Myocyte (in vitro differentiated cells): ENCODE measurements at regions not wholly inside any gene's neighbourhood (a gene's known extent, or its start where the extent isn't known, plus 50 kb on each side); places are given as distances from the start of the nearest gene placed in this dataset.

Experiments
- DNase-seq: peaks from one replicate; pipeline ENCODE4 v3.0.0-alpha.2; 2012; ENCODE audit warnings: low read depth

DNA sequence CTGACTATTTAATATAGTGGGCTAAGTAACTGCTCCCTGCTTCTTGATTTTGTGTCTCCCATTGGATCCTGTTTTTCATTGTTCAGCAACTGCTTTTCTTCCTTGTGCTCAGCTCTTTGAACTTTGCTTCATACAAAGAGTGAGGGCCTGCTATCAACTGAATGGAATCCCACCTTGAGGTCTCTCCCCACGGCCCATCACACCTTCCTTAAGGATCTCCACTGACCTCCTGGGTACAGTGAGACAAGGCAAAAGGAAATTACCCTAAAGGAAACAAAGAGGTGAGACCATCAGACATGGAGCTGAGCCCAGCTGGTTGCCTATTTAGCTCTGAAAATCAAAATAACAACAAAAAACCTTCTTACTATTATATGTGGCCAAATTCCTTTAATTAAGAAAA, 91.3 kb upstream of the RPL34 start:
- DNase-seq = no peak

DNA sequence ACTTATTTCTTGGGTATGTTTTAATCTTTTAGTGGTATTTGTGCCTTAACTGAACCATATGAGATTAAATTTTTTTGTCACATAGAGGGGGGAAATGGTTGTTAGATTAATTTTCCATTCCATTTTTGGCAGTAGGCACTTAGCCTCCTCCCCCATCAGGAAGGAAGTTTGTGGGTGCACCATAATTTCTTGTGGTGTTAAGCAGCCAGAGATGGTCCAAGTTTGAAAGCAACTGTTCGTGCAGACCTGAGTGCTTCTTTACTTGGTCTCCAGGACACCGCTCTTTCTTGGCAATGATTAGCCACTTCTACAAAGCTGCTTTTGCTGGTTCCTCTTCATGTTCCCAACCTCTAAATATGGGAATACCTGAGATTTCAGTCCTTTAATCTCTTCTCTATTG, 92.7 kb upstream of the RPL34 start:
- no peak for DNase-seq

DNA sequence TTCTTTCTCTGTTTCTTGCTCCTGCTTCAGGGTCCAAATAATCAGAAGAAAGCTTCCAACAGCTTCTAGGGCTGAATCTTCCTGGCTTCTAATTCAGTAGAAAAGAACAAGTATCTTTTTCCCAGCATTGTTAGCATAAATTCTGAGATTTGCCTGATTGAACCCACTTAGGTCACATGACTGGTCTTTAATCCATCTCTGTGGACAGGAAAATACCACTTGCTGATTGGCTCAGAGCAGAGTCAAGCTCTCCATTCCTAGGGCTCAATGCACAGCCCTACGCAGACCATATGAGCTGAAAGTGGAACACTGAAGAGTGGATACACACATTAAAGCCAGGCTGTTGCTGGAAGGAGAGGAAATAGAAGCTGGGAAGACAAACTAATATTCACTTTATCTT, 99.6 kb upstream of the RPL34 start:
- DNase-seq = no peak

DNA sequence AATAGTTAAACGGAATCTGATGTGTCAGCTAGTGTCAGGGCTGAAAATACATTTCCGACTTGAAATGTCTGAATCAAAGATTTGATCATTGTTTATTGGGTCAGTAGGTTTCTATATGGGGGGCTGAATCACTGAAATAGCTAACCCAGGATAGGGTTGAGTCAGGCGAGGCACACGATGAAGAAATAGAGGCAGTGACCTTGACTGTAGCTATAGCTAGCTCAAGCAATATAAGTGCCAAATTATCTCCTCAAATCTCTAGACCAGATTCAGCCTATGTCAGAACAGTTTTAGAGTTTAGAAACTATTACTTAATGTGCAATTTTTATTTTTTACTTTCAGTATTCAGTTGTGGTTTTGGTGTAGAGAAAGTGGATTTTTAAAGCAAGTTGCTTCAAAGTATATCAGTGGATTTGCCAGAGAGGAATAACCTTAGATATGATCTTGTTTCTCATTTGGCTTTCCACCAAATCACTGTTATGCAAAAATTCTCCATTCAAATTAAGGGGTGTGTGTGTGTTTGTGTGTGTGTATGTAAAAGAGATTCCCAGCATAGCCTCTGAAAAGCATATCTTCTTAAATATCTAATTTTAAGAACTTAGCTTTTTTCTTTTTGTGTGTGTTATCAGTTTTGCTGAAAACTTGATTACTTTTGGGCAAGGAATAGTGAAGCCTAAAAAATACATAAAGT, 100.3 kb upstream of the RPL34 start:
- no peak for DNase-seq

DNA sequence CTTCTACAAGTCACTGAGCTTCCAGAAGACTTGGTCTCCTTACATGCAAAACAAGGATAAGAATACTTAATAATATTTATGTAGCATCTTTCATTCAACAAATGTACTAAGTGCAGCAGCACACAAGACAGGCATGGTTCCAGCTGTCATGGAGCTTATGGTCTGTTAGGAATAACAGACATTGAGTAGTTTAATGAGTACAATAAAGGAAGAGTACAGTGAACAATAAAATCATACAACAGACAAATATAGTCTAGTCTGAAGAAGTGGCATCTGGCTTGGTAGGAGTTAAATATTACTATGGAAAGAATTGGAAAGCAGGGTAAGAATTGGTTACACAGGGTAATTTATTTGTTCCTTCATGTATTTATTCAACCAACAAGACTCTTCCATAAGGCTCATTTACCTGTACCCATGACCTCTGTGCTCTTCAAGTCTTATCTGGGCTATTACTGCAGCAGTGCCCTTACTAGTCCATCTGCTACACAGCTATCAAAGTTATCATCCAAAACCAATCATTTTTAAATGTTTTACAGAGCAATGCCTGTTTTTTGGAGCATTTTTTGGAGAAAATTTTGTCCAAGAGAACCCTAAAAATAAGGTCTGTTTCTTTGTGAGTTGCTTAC, 101.1 kb upstream of the RPL34 start:
- DNase-seq = no peak

DNA sequence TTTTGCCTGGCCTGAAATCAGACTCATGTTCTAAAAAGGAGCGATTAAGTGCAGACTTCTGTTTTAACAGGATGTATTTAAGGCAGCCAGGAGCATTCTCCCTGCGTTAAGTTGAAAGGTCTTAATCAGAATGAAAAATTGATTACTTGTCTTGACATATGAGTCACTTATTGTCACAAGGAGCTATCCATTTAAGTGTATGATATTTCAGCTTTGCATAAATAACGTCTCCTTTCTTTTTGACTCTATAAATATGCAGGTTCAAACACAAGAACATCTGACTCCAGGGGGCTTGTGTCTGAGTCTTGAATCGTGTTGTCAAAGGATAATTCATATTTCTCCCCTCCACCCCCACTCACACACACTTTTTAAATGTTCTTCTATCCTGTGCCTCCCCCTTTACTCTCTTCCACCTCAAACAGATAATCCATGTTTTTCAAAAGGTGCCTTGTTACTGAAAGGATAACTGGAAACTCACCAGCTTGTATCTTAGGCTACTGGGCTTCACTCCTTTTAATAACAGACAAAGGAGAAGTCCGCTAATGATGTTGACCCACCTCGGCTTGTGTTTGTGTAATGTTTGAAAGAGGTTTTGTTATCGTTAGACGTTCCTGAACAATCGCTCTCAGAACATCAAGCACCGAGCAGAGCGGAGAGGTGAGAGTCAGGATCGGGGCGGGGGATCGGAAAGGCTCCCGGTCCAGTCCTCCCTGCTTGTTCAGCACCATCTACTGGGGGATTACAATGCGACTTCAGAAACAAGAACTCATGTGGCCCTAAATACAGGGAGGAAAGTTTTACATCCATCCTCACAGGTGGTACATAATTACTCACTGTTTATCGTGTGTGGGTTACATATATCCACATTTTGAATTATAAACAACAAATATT, 107.5 kb upstream of the RPL34 start:
- peak; percentile 72 for DNase-seq

DNA sequence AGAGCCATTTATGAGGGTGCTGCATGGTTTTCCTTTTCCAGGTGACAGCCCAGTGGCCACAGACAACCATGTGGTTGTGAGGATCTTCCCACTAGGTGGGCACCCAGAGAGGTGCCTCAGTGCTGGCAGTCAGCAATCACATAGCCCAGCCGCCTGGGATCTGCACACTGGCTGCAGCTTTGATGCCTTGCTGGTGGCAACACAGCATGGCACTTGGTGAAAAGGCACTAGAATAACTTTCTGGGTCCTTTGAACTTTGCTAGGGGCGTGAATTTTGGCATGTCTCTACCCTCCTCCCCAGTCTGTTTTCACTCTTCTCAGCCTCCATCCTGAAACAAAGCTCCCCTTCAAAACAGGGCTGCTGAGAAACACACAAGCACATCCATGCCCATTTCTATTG, 108.8 kb upstream of the RPL34 start:
- no peak for DNase-seq

DNA sequence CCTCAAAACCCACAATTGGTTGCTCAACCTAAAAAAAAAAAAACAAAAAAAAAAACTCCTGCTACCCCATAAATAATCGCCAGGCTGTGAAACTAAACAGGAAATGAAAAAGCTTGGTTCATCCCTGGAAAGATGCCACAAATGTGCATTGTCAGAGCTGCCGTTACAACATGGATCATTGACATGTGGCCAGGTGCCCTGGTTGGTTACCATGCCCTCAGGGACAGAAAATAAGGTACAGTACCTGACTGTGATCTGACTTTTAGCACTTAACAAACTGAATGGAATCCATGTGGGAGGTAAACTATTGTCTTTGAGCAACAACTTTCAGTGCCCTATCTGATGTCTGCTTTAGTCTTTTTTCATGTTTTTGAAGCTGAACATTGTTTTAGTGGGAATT, 118.0 kb upstream of the RPL34 start:
- DNase-seq = peak; percentile 11

DNA sequence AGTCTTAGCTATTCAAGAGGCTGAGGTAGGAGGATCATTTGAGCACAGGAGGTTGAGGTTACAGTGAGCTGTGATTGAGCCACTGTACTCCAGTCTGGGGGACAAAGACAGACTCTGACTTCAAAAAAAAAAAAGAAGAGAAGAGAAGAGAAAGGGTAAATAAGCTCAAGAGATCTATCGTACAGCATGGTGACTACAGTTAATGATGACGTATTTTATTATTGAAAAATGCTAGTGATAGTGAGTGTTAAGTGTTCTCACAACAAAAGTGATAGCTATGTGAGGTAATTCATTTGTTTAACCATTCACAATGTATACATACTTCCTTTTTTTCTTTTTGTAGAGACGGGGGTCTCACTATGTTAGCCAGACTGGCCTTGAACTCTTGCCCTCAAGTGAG, 121.5 kb upstream of the RPL34 start:
- no peak for DNase-seq

DNA sequence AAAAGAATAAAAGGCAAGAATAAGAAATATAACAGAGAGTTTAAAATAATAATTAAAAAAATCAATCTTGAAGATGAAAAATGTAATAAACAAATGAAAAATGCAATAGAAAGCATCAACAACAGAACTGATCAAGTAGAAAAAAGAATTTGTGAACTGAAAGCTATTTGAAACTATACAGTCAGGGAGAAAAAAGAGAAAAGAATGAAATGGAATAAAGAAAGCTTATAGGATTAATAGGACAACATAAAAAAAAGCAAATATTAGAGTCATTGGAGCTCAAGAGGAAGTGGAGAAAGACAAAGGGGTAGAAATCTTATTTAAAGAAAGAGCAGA, 126.8 kb upstream of the RPL34 start:
- no peak for DNase-seq

DNA sequence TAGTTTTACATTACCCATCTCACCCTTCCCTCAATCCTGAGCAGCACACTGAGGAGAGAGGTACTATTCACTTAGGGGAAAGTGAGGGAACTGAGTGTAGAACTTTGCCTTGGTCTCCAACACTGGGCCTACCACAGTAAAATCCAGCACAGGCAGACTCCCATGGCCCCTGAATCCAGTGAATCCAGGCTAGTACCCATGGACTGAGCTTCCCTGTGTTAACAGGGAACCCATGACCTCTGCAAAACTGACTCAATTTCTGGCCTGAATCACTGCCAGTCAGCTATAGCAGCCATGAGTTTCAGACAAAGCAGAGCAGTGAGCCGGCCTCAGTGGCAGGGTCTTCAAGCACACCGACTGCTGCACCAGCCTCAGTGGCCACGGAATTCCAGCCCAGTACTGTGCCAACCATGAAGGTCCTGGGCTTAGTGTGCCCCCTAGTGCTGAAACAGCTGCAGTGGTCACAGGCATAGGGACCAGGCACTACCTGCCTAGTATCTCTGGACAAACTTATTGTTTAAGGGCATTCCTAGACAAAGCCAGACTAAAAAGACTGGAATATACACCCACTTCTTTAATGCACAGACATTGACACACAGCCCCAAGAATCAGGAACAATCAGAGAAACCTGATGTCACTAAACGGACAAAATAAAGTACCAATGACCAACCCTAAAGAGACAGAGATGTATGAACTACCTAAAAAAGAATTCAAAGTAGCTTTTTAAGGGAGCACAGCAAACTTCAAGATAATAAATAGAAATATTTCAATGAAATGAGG, 127.4 kb upstream of the RPL34 start:
- DNase-seq = no peak

DNA sequence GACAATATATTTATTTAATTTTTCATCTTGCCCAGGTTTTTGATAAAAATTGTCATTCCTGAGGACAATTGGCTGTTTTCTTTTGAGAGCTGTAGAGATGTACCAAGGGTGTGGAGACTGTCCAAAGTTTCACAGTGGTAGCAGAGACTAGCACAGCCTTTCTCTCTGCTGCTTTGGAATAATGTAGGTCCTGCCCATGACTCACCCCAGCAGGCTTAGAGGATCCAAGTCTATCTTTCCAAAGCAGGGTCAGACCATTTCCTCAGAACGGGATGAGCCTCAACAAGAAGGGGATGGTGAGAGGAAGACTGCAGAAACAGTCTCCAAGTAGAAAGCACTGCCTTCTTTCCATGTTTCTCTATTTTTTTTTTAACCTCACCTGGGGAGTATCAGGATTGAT, 131.5 kb upstream of the RPL34 start:
- no peak for DNase-seq

DNA sequence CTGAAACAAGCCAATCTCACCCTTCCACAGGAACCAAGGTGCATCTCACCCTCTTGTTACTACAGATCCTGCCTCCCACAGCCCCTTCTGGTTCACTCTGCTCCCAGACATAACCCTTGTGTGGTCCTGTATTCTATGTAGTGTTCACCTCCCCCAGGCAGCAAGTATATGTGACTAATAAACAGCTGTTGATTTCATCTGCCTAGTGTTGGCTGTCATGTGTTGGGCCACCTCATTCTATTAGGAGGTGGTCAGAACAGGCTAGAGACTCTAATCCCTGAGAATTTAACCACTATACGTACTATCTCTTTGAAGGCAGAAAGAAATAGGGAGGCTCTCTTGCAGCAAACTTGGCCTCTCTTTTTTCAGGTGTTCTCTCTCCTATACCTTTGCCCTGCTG, 134.3 kb upstream of the RPL34 start:
- peak; percentile 68 for DNase-seq

DNA sequence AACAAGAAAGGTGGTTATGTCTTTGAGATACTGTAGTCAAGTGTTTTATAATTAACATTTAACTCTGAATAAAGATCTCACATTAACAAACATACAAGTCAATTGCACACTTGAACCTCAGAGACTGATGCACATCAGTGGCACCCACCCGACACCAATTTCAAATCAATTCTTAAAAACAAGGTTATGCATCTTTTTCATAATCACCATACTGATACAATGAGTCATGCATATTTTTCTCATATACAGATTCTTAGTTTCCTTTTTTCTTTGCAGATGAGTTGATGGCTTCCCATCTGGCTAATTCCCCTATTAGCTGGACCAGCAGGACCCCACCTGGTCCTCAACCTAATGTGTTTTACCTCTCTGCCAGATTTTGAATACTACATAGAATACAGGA, 136.2 kb upstream of the RPL34 start:
- DNase-seq = no peak

DNA sequence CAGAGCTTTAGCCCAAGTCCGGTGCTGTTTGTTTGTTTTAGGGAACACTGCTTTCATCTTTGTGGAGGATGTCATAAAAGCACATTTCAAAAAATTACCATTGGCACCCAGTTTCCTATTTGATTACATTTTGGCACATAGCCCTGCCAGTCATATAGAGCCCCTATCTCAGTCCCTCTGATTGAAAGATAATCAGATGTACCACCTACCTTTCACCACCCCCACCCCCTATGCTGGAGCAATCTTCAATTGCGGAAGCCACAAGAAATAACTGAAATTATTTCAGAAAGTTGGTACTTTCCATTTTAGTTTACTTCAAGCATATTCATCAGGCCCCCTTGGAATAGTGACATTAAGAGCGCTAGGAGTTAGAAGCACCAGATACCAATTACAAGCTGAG, 136.7 kb upstream of the RPL34 start:
- DNase-seq = no peak

DNA sequence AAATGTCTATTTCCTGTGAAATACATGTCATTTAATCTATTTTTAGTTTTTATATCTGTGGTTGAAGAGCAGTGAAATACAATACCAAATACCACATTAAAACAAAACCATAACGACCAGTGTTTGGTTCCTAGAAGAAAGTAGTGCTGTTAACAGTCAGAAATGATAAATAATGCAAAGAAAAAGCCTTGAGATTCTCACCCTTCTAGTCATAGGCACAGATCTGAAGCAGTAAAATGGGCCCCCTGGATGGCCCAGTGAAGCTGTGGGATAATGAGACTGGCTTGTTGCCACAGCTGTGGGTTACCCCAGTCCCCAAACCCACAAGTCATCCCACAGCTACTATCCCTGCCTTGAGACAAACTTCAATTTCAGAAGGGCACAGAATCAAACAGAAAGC, 137.3 kb upstream of the RPL34 start:
- DNase-seq = peak; percentile 76

DNA sequence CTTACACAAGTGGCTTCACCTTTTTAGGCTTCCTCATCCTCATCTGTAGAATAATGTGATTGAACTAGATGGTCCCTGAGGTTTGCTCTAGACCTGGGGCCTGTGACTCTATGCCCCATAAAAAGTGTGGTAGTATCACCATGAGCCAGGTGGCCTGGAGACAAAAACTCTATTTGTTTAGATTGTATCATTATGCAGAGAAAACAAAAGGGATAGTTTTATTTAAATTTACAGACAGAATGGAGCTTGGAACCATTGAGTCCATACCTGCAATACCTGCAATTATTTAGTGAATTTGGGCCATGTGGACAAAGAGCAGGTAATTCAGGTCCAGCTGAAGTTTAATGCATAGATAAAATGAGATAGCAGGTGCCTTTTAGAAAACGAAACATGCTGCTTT, 139.5 kb upstream of the RPL34 start:
- DNase-seq = no peak

DNA sequence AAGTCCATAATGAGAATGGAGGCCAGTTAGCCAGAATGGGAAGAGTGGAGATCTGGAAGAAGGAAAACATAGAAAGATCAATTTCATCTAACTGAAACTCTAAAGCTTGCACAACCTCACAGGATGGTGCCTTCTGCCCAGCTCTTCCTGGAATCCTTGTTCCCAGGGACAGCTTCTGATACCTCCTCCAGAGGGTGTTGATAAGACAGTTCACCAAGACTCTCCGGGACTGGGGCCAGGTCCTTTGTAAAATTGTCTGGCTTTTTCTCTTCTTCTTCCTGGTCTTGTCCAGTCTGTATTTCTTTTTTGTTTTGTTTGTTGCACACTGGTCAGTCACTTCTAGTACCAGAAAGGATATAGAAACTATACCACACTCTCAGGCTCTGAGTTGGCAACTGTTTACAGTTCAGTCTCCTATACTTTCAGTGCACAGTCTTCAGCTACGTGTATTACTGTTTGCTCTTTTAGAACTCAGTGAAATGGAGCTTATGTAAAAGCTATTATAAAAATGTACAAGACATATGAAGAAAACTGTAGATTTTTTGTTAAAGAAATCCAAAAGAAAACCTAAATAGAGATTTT, 142.8 kb upstream of the RPL34 start:
- no peak for DNase-seq

DNA sequence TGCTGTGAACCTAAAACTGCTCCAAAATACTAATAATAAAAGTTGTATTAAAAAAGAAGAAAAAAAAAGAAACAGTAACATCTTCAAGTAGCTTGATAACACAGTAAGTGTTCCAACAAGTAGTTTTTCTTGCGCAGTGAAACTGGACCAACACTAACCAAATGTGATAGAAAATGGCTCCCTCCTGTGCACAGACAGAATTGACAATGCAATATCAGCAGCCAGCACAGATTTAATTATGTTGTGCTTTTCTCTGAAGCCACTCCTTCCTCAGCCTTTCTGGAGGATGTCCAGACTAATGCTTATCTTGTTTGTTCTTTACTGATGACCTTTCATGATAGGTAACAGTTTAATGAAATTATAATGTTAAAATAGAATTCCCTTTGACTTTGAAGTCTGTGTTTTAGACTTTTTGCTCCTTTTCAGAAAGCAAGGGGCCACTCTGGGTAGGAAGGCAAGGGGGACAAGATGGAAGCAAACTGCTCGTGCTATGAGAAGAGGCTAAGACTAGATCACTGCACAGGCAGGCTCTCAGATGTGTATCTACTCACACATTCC, 147.1 kb upstream of the RPL34 start:
- no peak for DNase-seq

DNA sequence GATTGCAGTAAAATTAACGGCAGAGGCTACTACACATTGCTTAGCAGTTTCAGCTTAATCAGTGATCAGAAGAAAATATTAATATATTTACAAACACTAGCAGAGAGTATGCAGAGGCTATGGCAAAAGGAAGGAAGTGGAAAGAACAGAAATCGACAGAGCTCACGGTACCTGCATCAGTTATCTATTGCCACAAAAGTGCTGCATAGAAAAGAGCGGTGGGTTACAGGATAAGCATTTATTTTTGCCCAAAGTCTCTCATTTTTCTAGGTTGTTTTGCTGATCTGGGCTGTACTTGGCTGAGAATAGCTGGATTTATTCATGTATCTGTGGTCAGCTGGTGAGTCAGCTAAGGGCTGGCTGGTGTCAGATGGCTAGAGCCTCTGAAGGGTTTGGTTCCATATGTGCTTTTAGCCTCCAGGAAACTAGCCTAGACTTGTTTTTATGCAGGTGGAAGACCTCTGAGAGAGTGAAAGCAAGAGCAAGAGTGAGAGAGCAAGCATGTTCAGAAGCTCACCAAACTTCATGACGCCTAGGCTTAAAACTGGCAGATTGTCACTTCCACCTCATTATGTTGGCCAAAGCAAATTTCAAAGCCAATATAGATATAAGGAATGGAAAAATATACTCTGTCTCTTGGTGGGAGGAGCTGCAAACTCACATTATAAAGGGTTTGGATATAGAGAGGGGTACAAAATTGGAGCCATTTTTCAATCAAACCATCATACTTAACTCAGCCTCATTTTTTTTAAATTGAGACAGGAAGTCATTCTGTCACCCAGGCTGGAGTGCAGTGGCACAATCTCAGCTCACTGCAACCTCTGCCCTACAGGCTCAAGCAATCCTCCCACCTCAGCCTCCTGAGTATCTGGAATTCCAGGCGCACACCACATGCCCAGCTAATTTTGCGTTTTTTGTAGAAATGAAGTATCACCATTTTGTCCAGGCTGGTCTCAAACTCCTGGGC, 153.2 kb upstream of the RPL34 start:
- peak; percentile 85 for DNase-seq
